A204.1 (cell line): ENCODE measurements at regions not wholly inside any gene's neighbourhood (a gene's known extent, or its start where the extent isn't known, plus 50 kb on each side); places are given as distances from the start of the nearest gene placed in this dataset.

Experiments
- FAIRE-seq: peaks from 2 replicates; lab custom pipeline; 2012; peaks lifted over from hg19 to GRCh38; lab: Jason Lieb, UNC

GRCh38 chr2:51454177-51454576 lies 422.2 kb upstream of the NRXN1 start:
- no peak for FAIRE-seq

- FAIRE-seq = no peak
Observed at GRCh38 chr2:51448911-51449310, 417.0 kb upstream of the NRXN1 start.

- no peak for FAIRE-seq
Observed at GRCh38 chr2:51441786-51442185, 409.9 kb upstream of the NRXN1 start.

GRCh38 chr2:51424418-51424817 lies 392.5 kb upstream of the NRXN1 start:
- FAIRE-seq = no peak

GRCh38 chr2:51420511-51420910 lies 388.6 kb upstream of the NRXN1 start:
- FAIRE-seq = no peak

- no peak for FAIRE-seq
Observed at GRCh38 chr2:51413726-51414125, 381.8 kb upstream of the NRXN1 start.

- FAIRE-seq = no peak
Observed at GRCh38 chr2:51410331-51410730, 378.4 kb upstream of the NRXN1 start.

- FAIRE-seq = no peak
Observed at GRCh38 chr2:51409920-51410319, 378.0 kb upstream of the NRXN1 start.

GRCh38 chr2:51404226-51404625 lies 372.3 kb upstream of the NRXN1 start:
- no peak for FAIRE-seq

GRCh38 chr2:51401546-51401945 lies 369.6 kb upstream of the NRXN1 start:
- FAIRE-seq = no peak

GRCh38 chr2:51387235-51387634 lies 355.3 kb upstream of the NRXN1 start:
- FAIRE-seq = no peak

- FAIRE-seq = no peak
Observed at GRCh38 chr2:51379997-51380396, 348.1 kb upstream of the NRXN1 start.

GRCh38 chr2:51368250-51368649 lies 336.3 kb upstream of the NRXN1 start:
- no peak for FAIRE-seq

- no peak for FAIRE-seq
Observed at GRCh38 chr2:51350100-51350499, 318.2 kb upstream of the NRXN1 start.

GRCh38 chr2:51344886-51345285 lies 313.0 kb upstream of the NRXN1 start:
- no peak for FAIRE-seq

GRCh38 chr2:51335087-51336058 lies 303.4 kb upstream of the NRXN1 start:
- no peak for FAIRE-seq

GRCh38 chr2:51329512-51329911 lies 297.6 kb upstream of the NRXN1 start:
- FAIRE-seq = no peak

GRCh38 chr2:51324051-51324450 lies 292.1 kb upstream of the NRXN1 start:
- no peak for FAIRE-seq

- no peak for FAIRE-seq
Observed at GRCh38 chr2:51322613-51323012, 290.7 kb upstream of the NRXN1 start.

GRCh38 chr2:51304311-51304710 lies 272.4 kb upstream of the NRXN1 start:
- FAIRE-seq = no peak

- FAIRE-seq = no peak
Observed at GRCh38 chr2:51301381-51301780, 269.4 kb upstream of the NRXN1 start.

GRCh38 chr2:51299370-51299769 lies 267.4 kb upstream of the NRXN1 start:
- FAIRE-seq = no peak

GRCh38 chr2:51297488-51297887 lies 265.6 kb upstream of the NRXN1 start:
- no peak for FAIRE-seq

- no peak for FAIRE-seq
Observed at GRCh38 chr2:51293566-51294200, 261.8 kb upstream of the NRXN1 start.
